Eye (tissue), 1 donor: ENCODE measurements at regions not wholly inside any gene's neighbourhood (a gene's known extent, or its start where the extent isn't known, plus 50 kb on each side); places are given as distances from the start of the nearest gene placed in this dataset.
"Not testable (repeated sequence)": the region's sequence is repeated elsewhere in the genome, so short reads cannot be mapped to it uniquely, and the experiment has no call there.

Experiments used
- DNase-seq: peaks from one replicate; pipeline ENCODE4 v3.0.0-alpha.2; 2015

GRCh38 chr2:52342458-52342857 is 1310.5 kb upstream of the NRXN1 start:
- no peak for DNase-seq

DNA sequence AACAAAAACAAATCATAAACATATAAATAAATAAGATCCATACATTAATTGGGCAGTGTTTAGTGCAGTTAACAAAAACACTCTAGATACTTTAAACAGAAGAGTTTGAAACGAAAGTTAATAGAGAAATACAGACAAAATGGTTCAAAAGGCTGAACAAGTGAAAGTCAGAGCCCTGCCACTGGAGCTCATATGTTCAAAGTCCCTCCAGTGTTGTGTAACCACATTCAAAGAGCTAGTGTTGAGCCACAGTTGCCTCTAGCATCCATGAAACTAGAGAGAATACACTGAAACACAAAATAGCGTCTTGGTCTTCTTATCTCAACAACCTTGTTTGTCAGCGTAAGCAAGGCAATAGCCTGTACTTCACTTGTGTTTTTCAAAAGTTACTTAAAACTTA is 1309.8 kb upstream of the NRXN1 start:
- no peak for DNase-seq

DNA sequence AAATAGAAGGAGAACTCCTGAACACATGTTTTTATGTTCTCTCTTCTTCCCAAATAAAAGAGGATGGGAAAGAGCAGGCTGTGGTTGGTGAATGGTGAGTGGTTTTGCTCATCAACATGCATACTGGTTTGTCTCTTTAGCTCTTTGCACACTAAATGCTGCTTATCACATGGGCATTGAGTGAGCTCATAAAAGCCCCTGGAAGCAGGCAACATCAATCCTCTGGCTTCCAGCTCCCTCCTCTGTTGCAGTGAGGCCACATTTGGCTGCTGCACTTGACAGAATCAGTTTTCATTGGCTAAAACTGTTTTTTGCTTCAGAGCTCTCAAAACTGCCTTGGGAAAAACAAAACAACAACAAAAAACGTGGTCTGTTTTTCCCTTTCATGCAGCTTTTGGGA is 1308.2 kb upstream of the NRXN1 start:
- DNase-seq: no peak

DNA sequence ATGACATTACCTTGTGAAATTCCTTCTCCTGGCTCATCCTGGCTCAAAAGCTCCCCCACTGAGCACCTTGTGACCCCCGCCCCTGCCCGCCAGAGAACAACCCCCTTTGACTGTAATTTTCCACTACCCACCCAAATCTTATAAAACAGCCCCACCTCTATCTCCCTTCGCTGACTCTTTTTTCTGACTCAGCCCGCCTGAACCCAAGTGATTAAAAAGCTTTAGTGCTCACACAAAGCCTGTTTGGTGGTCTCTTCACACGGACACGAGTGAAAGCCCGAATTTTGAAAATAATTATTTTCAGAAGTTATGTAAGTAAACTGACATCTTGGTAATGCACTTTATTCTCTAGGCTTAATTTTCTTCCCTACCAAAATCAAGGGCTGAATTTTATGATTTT is 1305.9 kb upstream of the NRXN1 start:
- DNase-seq: not testable (repeated sequence)

DNA sequence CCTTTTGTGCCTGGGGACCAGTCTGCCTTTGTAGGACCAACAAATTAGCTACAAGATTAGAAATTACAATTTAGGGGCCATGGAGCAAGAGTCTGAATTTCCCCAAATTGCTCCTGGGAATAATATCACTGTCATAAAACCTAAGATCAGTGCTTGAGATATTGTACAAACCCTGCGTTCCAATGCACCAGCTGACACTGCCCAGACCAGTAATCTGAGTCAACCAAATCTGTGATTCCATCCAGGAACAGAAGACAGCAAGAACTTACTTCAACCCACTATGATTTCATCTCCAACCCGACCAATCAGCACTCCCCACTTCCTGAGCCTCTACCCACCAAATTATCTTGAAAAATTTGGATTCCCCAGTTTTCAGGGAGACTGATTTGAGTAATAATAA is 1305.0 kb upstream of the NRXN1 start:
- no peak for DNase-seq

- no peak for DNase-seq
Measured at GRCh38 chr2:52335727-52336126, 1303.8 kb upstream of the NRXN1 start.

DNA sequence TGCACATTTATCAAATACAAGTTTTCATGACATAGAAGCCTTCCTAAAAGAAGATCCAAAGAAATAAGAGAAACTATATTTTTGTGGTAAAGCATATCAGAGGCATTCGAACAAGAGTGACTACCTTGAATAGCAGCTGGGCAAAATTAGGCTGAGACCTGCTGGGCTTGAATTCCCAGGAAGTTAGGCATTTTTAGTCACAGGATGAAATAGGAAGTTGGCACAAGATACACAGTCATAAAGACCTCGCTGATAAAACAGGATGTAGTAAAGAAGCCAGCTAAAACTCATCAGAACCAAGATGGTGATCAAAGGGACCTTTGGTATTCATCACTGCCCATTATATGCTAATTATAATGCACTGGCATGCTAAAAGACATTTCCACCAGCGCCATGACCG is 1302.3 kb upstream of the NRXN1 start:
- no peak for DNase-seq

- no peak for DNase-seq
Measured at GRCh38 chr2:52327641-52328040, 1295.7 kb upstream of the NRXN1 start.

GRCh38 chr2:52314231-52314630 is 1282.3 kb upstream of the NRXN1 start:
- no peak for DNase-seq

- DNase-seq: no peak
Measured at GRCh38 chr2:52312486-52312885, 1280.6 kb upstream of the NRXN1 start.

DNA sequence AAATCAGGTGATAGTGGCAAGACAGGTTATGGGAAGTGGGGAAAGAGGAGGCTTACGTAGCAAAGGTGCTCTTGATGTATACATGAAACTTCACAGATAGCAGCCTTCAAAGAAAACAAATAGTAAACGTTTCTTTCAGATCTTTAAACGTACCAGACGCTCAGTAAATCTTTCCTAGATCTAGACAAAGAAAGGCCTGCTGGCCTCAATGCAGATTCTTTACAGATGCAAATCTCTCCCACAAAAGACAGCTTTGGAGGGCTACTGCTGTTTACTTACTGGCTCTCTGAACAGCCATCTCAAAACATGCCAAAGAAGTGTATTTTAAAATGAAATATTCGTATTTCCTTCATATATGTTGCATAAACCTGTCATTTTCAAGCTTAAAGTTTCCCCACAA is 1279.9 kb upstream of the NRXN1 start:
- DNase-seq: no peak

GRCh38 chr2:52308156-52308555 is 1276.2 kb upstream of the NRXN1 start:
- DNase-seq: no peak

DNA sequence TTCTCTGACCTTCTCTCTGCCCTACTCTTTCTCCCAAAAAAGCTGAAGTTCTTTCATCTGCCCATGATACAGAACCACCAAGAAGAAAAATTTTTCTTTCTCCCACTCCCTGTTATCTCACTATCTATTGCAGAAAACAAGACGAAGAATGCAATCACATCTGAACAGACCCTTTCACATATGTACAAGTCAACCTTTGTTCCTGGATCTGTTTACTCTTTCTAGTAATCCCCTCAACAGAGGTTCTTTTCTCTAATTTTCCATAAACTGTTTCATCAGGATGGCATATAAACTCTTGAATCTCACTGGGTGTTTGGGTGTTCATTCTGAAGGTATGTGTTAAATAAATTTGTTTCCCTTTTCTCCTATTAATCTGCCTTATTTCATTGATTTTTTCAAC is 1262.7 kb upstream of the NRXN1 start:
- DNase-seq: no peak

DNA sequence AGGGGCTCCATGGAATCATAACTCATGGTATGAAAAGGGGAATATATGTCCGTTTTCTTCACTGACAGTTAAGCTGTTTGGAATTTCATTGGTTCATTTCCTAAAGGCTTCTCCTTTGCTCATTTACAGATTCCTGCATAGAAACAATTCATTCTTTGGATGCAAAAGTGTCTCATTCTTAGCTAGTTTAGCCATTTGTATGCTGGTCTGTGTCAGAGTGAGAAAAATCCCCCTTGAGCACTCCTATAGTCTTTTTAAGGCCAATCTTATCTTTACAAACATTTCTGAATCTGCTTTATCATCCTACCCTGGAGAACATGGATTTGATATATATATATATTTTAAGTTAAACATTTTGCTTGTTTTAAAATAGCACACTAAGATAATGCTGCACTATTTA is 1260.9 kb upstream of the NRXN1 start:
- DNase-seq: no peak

GRCh38 chr2:52289741-52290140 is 1257.8 kb upstream of the NRXN1 start:
- DNase-seq: no peak

GRCh38 chr2:52288596-52288995 is 1256.7 kb upstream of the NRXN1 start:
- DNase-seq: no peak

GRCh38 chr2:52269696-52270485 is 1238.0 kb upstream of the NRXN1 start:
- no peak for DNase-seq

DNA sequence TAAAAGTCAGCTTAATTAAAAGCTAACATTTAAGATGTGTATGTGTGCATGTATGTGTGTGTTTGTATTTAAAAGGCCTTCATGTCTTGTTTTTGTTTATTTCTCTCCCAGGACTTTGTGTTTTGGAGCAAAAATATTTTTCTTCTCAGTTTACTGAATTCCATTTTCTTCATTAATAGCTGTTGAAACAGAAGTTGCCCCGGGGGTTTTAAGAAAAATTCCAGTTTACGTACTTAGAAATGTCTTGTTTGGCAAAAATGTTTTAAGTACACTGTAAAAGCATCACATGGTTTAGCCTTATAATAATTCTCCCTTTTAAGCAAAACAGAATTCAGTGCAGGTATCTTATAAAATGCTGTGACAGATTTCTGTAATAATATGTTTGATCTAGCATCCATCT is 1233.0 kb upstream of the NRXN1 start:
- no peak for DNase-seq

DNA sequence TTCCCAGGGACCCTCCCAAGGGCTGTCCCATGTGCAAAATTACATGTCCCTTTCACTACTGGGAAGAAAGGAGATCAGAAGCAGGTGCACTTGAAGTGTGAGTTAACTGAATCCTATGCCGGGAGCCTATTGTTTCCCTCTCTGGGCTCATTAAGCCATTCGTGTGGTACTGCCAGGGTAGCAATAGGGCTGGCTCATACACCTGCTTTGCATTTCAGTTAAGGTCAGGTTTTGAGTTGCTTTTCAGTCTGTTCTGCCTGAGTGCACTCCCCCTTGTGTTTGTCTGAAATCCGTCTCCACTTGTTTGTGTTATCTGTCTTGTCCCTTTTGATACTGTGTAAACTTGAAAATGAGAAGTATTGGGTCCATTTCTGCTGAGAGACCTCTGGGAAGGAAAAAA is 1232.6 kb upstream of the NRXN1 start:
- no peak for DNase-seq

DNA sequence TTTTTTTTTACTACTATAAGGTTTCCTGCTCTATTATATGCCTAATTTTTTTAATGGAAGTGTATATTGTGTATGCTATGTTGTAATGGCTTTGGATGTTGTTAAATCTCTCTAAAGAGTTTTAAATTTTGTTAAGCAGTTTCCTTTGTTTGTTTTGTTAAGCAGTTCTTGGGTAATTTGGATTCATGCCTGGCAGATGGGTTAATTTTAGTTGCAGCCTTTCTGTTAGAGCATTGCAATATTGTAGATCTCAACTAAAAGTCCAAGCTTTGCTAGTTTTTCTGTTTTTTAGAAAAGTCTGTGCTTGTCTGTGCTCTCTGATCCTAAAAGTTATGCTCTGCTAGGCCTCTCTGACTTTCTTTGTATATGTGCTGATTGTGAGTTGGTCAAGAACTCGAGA is 1229.0 kb upstream of the NRXN1 start:
- no peak for DNase-seq

- DNase-seq: not testable (repeated sequence)
Measured at GRCh38 chr2:52258967-52259366, 1227.0 kb upstream of the NRXN1 start.

DNA sequence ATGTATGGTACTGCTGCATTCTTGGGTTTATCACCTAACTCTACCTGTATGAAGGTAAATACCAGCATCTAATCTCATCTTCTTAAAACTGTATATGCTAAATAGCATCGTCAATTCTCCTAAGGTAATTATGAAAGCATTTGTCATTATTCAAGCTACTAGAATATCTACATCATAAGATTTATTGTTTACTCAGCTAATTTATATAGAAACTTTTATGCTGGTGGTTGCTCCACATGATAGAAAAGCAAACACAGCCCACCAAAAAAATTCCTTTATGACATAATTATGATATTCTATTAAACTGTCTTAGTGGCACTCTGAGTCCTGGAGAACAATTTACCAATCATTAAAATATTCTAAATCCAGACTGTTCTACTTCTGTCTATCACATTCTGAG is 1226.1 kb upstream of the NRXN1 start:
- DNase-seq: no peak

GRCh38 chr2:52253416-52253980 is 1221.6 kb upstream of the NRXN1 start:
- DNase-seq: no peak

- DNase-seq: no peak
Measured at GRCh38 chr2:52238782-52239181, 1206.8 kb upstream of the NRXN1 start.

- no peak for DNase-seq
Measured at GRCh38 chr2:52222128-52222527, 1190.2 kb upstream of the NRXN1 start.
